ENCODE measurements at regions not wholly inside any gene's neighbourhood (a gene's known extent, or its start where the extent isn't known, plus 50 kb on each side); places are given as distances from the start of the nearest gene placed in this dataset.

- DNase-seq: no peak
Observed at GRCh38 chr3:178259703-178260102, 276.5 kb upstream of the KCNMB2 start.

- DNase-seq: no peak
Observed at GRCh38 chr3:178260887-178261565, 275.2 kb upstream of the KCNMB2 start.

GRCh38 chr3:178263236-178263916 lies 272.9 kb upstream of the KCNMB2 start:
- DNase-seq: no peak

GRCh38 chr3:178267158-178267844 lies 268.9 kb upstream of the KCNMB2 start:
- no peak for DNase-seq

- DNase-seq: no peak
Observed at GRCh38 chr3:178270838-178271237, 265.4 kb upstream of the KCNMB2 start.

- DNase-seq: no peak
Observed at GRCh38 chr3:178271740-178272387, 264.4 kb upstream of the KCNMB2 start.

- no peak for DNase-seq
Observed at GRCh38 chr3:178272841-178273240, 263.4 kb upstream of the KCNMB2 start.

GRCh38 chr3:178274711-178275110 lies 261.5 kb upstream of the KCNMB2 start:
- DNase-seq: no peak

GRCh38 chr3:178275311-178275710 lies 260.9 kb upstream of the KCNMB2 start:
- no peak for DNase-seq

- DNase-seq: no peak
Observed at GRCh38 chr3:178275793-178276192, 260.4 kb upstream of the KCNMB2 start.

- DNase-seq: no peak
Observed at GRCh38 chr3:178277605-178278004, 258.6 kb upstream of the KCNMB2 start.

- no peak for DNase-seq
Observed at GRCh38 chr3:178283561-178283960, 252.7 kb upstream of the KCNMB2 start.

- DNase-seq: no peak
Observed at GRCh38 chr3:178284181-178284580, 252.1 kb upstream of the KCNMB2 start.

- DNase-seq: no peak
Observed at GRCh38 chr3:178288074-178288473, 248.2 kb upstream of the KCNMB2 start.

- DNase-seq: no peak
Observed at GRCh38 chr3:178289544-178290160, 246.6 kb upstream of the KCNMB2 start.

- no peak for DNase-seq
Observed at GRCh38 chr3:178291574-178292370, 244.5 kb upstream of the KCNMB2 start.

GRCh38 chr3:178295292-178295912 lies 240.8 kb upstream of the KCNMB2 start:
- no peak for DNase-seq

- DNase-seq: no peak
Observed at GRCh38 chr3:178297199-178297598, 239.0 kb upstream of the KCNMB2 start.

GRCh38 chr3:178297740-178298139 lies 238.5 kb upstream of the KCNMB2 start:
- no peak for DNase-seq

- no peak for DNase-seq
Observed at GRCh38 chr3:178300441-178300959, 235.7 kb upstream of the KCNMB2 start.

Data from COR-L47 (cell line).